ENCODE measurements at regions not wholly inside any gene's neighbourhood (a gene's known extent, or its start where the extent isn't known, plus 50 kb on each side); places are given as distances from the start of the nearest gene placed in this dataset.

GRCh38 chr4:165810726-165811125, 62.3 kb upstream of the TLL1 start:
- Histone ChIP-seq H2BK20ac (ENCODE audit: low read depth, low read length, poor library complexity, severe bottlenecking) (no peak overlapping the region), H3K27me3 (ENCODE audit: insufficient read depth, low read length) (no peaks in the 10 kb centered on the region), H2BK5ac (ENCODE audit: insufficient read length, low read length) (no peak overlapping the region), H3K23ac (ENCODE audit: insufficient read length, low read depth, low read length) (no peak overlapping the region), H3K4me1 (ENCODE audit: insufficient read depth, low read length) (no peaks in the 10 kb centered on the region), H3K9me3 (ENCODE audit: control insufficient read depth, low read depth, low read length) (no peaks in the 10 kb centered on the region), H2BK15ac (ENCODE audit: low read depth, low read length) (no peak overlapping the region), H3K4ac (ENCODE audit: low read depth, low read length) (no peak overlapping the region), H3K56ac (ENCODE audit: insufficient read length, low read depth, low read length) (no peak overlapping the region), H2BK12ac (ENCODE audit: insufficient read length, low read depth, low read length) (no peak overlapping the region), H2BK120ac (ENCODE audit: low read depth, low read length, poor library complexity, severe bottlenecking) (no peak overlapping the region), H4K20me1 (ENCODE audit: control insufficient read depth, insufficient read depth, insufficient read length) (no peaks in the 10 kb centered on the region), H3K14ac (ENCODE audit: insufficient read depth, low read length) (no peak overlapping the region), H3K18ac (ENCODE audit: insufficient read length, low read depth, low read length) (no peak overlapping the region), H3K4me2 (ENCODE audit: insufficient read depth, insufficient read length, low read length) (no peak overlapping the region), H3K9ac (ENCODE audit: extremely low read depth, insufficient read length, low read length) (no peak overlapping the region), H3K79me2 (ENCODE audit: insufficient read depth, low read length) (no peaks in the 10 kb centered on the region), H3K27ac (ENCODE audit: insufficient read length, low read depth, low read length) (no peak overlapping the region), H4K8ac (replicated peaks; ENCODE audit: insufficient read length, low read depth, low read length) (no peak overlapping the region), H4K5ac (ENCODE audit: insufficient read length, low read depth, low read length) (no peak overlapping the region), H3T11ph (ENCODE audit: low read length) (no peak overlapping the region), H3K23me2 (ENCODE audit: insufficient read length, low read depth, low read length, poor library complexity, severe bottlenecking) (no peaks in the 10 kb centered on the region), H2AK5ac (ENCODE audit: insufficient read length, low read length) (no peak overlapping the region), H2AFZ (ENCODE audit: low read length) (no peak overlapping the region), H3K79me1 (ENCODE audit: insufficient read depth, low read depth, low read length, poor library complexity, severe bottlenecking) (no peaks in the 10 kb centered on the region), H4K91ac (ENCODE audit: insufficient read length, low read depth, low read length) (no peak overlapping the region)
- TF ChIP-seq CTCF (conservative IDR thresholded peaks at IDR 0.05), result no peak
- WGBS (ENCODE audit: extremely low coverage, insufficient read length, low lambda C conversion rate), result no CpG with 5 or more reads among the region's 2 CpGs
- H3K27ac Mint-ChIP-seq, result no peak overlapping the region
- H3K27me3 Mint-ChIP-seq (ENCODE audit: low read depth), result no peaks in the 10 kb centered on the region
- H3K4me3 Mint-ChIP-seq, result no peak overlapping the region
- DNase-seq, result no peak
- no peaks in the 10 kb centered on the region for H3K36me3 Mint-ChIP-seq (ENCODE audit: insufficient read depth in 1 of 3, low read depth in 3 of 3)
- H3K4me1 Mint-ChIP-seq, result no peaks in the 10 kb centered on the region
- H3K9me3 Mint-ChIP-seq, result peaks cover 0 to 1% of the 10 kb centered on the region in 2 experiments; a peak in 1 of 5 replicates

Measured in H9 (cell line).